WERI-Rb-1 (cell line): ENCODE measurements at regions not wholly inside any gene's neighbourhood (a gene's known extent, or its start where the extent isn't known, plus 50 kb on each side); places are given as distances from the start of the nearest gene placed in this dataset.

Experiments
- DNase-seq: peaks from one replicate; pipeline ENCODE4 v3.0.0-alpha.2; 2020
- H3K27ac ChIP-seq: fragments of 250-450 bp; sonication (Bioruptor Pico); 2 replicates; pipeline ENCODE4 v1.5.1; 2020; ENCODE audit warnings: mild to moderate bottlenecking, moderate library complexity
- H3K27me3 ChIP-seq: fragments of 250-450 bp; sonication (Bioruptor Pico); 2 replicates; pipeline ENCODE4 v1.5.1; 2021; ENCODE audit warnings: mild to moderate bottlenecking, low read depth, moderate library complexity; ENCODE audit not compliant: insufficient read depth, severe bottlenecking
- H3K36me3 ChIP-seq: fragments of 250-450 bp; sonication (Bioruptor Pico); 2 replicates; pipeline ENCODE4 v1.5.1; 2020; ENCODE audit warnings: mild to moderate bottlenecking, moderate library complexity
- H3K4me3 ChIP-seq: 2 replicates; pipeline ENCODE4 v1.5.1; 2011; ENCODE audit warnings: low read depth, mild to moderate bottlenecking, control low read depth, low read length
- H3K9me3 ChIP-seq: fragments of 250-450 bp; sonication (Bioruptor Pico); 2 replicates; pipeline ENCODE4 v1.5.1; 2021; ENCODE audit warnings: mild to moderate bottlenecking, moderate library complexity; ENCODE audit not compliant: severe bottlenecking
- TF ChIP-seq, protein P1 (sequence below): IDR thresholded peaks from 2 replicates; pipeline ENCODE4 v1.5.1; 2011; ENCODE audit warnings: low read depth, mild to moderate bottlenecking, control low read depth, inconsistent platforms, low read length

DNA sequence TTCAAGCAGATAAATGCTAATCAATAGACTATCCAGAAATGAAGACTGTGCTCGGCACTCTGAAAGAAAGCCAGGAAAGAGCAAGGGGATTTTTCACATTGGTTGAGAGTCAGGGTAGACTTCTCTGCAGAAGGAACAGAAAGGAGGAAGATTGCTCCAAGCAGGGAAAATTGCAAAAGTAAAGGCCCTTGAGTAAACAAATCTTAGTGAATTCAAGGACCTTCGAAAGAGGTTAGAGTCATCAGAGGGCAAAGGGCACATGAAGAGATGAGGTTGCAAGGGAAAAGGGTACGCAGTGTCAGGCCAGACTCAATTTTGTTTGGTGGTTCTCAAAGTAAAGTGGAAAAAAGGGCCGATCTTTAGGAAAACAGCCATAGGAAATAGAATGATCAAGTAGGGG lies 157.6 kb upstream of the RAI14 start:
- Histone ChIP-seq H3K27me3 (no peaks in the 10 kb centered on the region), H3K9me3 (peaks cover 2% of the 10 kb centered on the region), H3K27ac (no peak overlapping the region), H3K4me3 (no peak overlapping the region), H3K36me3 (no peaks in the 10 kb centered on the region)
- TF ChIP-seq, protein P1, sequence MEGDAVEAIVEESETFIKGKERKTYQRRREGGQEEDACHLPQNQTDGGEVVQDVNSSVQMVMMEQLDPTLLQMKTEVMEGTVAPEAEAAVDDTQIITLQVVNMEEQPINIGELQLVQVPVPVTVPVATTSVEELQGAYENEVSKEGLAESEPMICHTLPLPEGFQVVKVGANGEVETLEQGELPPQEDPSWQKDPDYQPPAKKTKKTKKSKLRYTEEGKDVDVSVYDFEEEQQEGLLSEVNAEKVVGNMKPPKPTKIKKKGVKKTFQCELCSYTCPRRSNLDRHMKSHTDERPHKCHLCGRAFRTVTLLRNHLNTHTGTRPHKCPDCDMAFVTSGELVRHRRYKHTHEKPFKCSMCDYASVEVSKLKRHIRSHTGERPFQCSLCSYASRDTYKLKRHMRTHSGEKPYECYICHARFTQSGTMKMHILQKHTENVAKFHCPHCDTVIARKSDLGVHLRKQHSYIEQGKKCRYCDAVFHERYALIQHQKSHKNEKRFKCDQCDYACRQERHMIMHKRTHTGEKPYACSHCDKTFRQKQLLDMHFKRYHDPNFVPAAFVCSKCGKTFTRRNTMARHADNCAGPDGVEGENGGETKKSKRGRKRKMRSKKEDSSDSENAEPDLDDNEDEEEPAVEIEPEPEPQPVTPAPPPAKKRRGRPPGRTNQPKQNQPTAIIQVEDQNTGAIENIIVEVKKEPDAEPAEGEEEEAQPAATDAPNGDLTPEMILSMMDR: no peak
- no peak for DNase-seq

DNA sequence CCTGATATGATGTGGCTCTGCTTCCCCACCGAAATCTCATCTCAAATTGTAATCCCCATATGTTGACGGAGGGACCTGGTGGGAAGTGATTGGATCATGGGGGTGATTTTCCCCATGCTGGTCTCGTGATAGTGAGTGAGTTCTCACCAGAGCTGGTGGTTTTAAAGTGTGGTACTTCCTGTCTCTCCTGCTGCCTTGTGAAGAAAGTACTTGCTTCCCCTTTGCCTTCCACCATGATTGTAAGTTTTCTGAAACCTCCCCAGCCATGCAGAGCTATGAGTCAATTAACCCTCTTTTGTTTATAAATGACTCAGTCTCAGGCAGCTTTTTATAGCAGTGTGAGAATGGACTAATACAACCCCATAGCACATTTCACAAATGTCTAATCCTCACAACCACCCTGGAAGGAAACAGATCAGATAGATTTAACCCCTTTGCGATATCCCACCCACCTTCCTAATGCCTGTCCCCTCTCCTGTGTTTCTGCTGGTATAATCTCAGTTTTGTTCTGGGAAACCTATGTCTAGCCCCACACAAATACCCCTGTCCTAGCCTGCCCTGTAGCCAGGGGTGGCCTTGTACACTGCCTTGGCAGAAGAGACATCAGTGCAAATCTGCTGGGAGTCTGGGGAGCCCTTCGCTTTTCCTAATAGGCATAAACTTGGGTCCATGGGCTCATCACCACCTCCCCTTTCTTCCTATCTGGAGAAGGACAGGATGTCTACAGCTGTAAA lies 157.0 kb upstream of the RAI14 start:
- no peaks in the 10 kb centered on the region for H3K27me3 ChIP-seq
- no peaks in the 10 kb centered on the region for H3K36me3 ChIP-seq
- H3K9me3 ChIP-seq: no peaks in the 10 kb centered on the region
- TF ChIP-seq, protein P1: no peak
- no peak overlapping the region for H3K4me3 ChIP-seq
- DNase-seq: no peak
- H3K27ac ChIP-seq: no peak overlapping the region

DNA sequence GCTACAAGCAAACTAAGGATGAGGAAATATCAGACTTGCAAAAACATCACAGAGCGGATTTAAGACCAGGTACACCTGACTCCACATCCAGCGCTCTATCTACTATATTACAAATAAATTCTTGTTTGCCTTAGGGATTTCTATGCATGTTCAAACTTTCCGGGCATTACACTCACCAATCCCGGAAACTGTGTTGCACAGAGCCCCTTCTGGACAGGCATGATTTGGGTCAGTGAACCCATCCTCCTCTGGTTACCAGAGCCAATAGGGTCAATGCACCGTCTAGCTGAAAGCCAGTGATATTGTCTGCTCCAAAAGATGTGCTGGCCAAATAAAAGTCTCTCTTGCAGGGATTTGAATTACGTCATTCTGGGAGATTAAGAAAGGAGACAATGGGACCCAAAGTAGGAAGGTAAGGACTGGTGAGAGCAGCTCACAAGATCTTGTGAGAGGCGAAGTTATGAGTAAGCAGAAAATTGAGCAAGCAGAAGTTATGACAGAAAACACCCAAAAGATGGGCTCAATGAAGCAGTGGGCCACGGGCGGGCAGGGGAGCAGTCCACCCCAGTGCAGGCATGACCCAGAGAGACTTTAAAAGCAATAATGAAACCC lies 155.8 kb upstream of the RAI14 start:
- TF ChIP-seq, protein P1: no peak
- Histone ChIP-seq H3K9me3 (no peaks in the 10 kb centered on the region), H3K27me3 (no peaks in the 10 kb centered on the region), H3K27ac (no peak overlapping the region), H3K4me3 (no peak overlapping the region), H3K36me3 (no peaks in the 10 kb centered on the region)
- DNase-seq: no peak

DNA sequence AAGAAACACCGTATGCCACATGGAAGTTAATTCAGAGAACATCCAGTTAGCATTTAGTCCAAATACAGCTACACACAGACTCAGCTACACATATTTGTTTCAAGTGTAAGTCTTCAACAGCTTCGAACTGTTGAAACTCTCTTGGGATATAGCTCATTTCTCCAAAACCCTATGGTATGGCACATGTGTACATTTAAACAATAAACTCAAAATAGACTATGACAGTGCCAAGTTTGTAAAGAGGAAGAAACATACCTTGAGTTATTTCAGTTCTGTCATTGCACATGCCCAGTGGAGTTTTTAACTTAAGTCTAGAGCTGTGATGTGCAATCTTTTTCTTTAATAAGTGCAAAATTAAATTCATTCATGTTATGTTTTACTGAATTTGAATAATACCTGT lies 155.1 kb upstream of the RAI14 start:
- no peak for DNase-seq
- H3K4me3 ChIP-seq: no peak overlapping the region
- no peaks in the 10 kb centered on the region for H3K9me3 ChIP-seq
- no peak overlapping the region for H3K27ac ChIP-seq
- H3K27me3 ChIP-seq: no peaks in the 10 kb centered on the region
- TF ChIP-seq, protein P1: no peak
- H3K36me3 ChIP-seq: no peaks in the 10 kb centered on the region

DNA sequence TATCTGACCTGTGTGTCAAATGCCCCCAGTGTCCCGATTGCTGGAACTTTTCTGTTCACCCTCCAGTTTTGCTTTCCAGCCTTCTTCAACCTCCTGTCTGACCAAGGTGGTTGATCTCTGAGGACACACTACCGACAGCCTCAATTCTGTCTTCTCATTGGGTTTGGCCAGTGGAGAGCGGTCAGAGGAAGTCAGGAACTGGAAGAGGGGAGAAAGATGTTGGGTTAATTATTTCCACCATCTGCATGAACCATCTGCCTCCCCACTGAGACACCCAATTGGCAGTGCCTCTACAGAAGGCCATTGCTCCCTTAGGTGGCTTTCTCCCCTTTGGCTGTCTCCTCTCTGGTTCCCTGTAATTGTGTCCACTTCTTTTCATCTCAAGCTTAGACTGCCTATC lies 154.3 kb upstream of the RAI14 start:
- no peak overlapping the region for H3K4me3 ChIP-seq
- no peaks in the 10 kb centered on the region for H3K9me3 ChIP-seq
- H3K27ac ChIP-seq: no peak overlapping the region
- TF ChIP-seq, protein P1: no peak
- DNase-seq: no peak
- no peaks in the 10 kb centered on the region for H3K27me3 ChIP-seq
- no peaks in the 10 kb centered on the region for H3K36me3 ChIP-seq
